Neural progenitor cell (in vitro differentiated cells): ENCODE measurements at regions not wholly inside any gene's neighbourhood (a gene's known extent, or its start where the extent isn't known, plus 50 kb on each side); places are given as distances from the start of the nearest gene placed in this dataset.

Experiments used
- DNase-seq: peaks from one replicate; pipeline ENCODE4 v3.0.0-alpha.2; 2016; ENCODE audit warnings: low spot score
- H2AFZ ChIP-seq: fragments of 200-600 bp; sonication (generic); replicated peaks from 2 replicates; pipeline ENCODE4 v1.6.1; 2016; ENCODE audit warnings: antibody characterized with exemption
- H3F3A ChIP-seq: fragments of 200-600 bp; sonication (generic); 2 replicates; pipeline ENCODE4 v1.6.1; 2016; ENCODE audit warnings: antibody characterized with exemption, low read depth
- H3K27ac ChIP-seq: fragments of 200-600 bp; sonication (generic); 2 replicates; pipeline ENCODE4 v1.5.1; 2016; ENCODE audit warnings: mild to moderate bottlenecking
- H3K27me3 ChIP-seq: fragments of 200-600 bp; sonication (generic); 2 replicates; pipeline ENCODE4 v1.6.1; 2016; ENCODE audit warnings: mild to moderate bottlenecking, moderate library complexity
- H3K36me3 ChIP-seq: fragments of 200-600 bp; sonication (generic); 2 replicates; pipeline ENCODE4 v1.5.1; 2016
- H3K4me1 ChIP-seq: fragments of 200-600 bp; sonication (generic); 2 replicates; pipeline ENCODE4 v1.6.1; 2016; ENCODE audit warnings: mixed run types
- H3K4me2 ChIP-seq: fragments of 200-600 bp; sonication (generic); 2 replicates; pipeline ENCODE4 v1.6.1; 2016
- H3K4me3 ChIP-seq: fragments of 200-600 bp; sonication (generic); 2 replicates; pipeline ENCODE4 v1.5.1; 2016
- H3K79me2 ChIP-seq: fragments of 200-600 bp; sonication (generic); 2 replicates; pipeline ENCODE4 v1.6.1; 2016; ENCODE audit warnings: low read depth
- H3K9ac ChIP-seq: fragments of 200-600 bp; sonication (generic); 2 replicates; pipeline ENCODE4 v1.6.1; 2016
- H3K9me3 ChIP-seq: fragments of 200-600 bp; sonication (generic); 2 replicates; pipeline ENCODE4 v1.5.1; 2016; ENCODE audit warnings: low read depth
- H4K20me1 ChIP-seq: fragments of 200-600 bp; sonication (generic); 2 replicates; pipeline ENCODE4 v1.6.1; 2016; ENCODE audit warnings: low read depth
- H3K27ac Mint-ChIP-seq: 3 replicates; pipeline ENCODE4 v1.8.0; 2021; ENCODE audit warnings: mixed read lengths
- H3K27me3 Mint-ChIP-seq: 2 replicates; pipeline ENCODE4 v1.8.0; 2022; ENCODE audit warnings: low read depth, mild to moderate bottlenecking, inconsistent platforms, moderate library complexity, mixed read lengths; ENCODE audit not compliant: insufficient read depth
- H3K36me3 Mint-ChIP-seq: 3 replicates; pipeline ENCODE4 v1.8.0; 2021; ENCODE audit warnings: mixed read lengths
- H3K4me1 Mint-ChIP-seq: 3 replicates; pipeline ENCODE4 v1.8.0; 2021; ENCODE audit warnings: mixed read lengths
- H3K4me3 Mint-ChIP-seq: 3 replicates; pipeline ENCODE4 v1.8.0; 2021; ENCODE audit warnings: mild to moderate bottlenecking, moderate library complexity, mixed read lengths
- H3K9me3 Mint-ChIP-seq: 3 replicates; pipeline ENCODE4 v1.8.0; 2020; ENCODE audit warnings: mixed read lengths
- EZH2 ChIP-seq: fragments of 200-600 bp; sonication (generic); IDR thresholded peaks from 2 replicates; pipeline ENCODE4 v1.6.1; 2017; ENCODE audit warnings: antibody characterized with exemption, mild to moderate bottlenecking, moderate library complexity
- EZH2phosphoT487 ChIP-seq: fragments of 200-600 bp; sonication (generic); IDR thresholded peaks from 2 replicates; pipeline ENCODE4 v1.6.1; 2017; ENCODE audit warnings: antibody characterized with exemption
- TF ChIP-seq, protein P1 (sequence below): fragments of 200-600 bp; sonication (generic); IDR thresholded peaks from 2 replicates; pipeline ENCODE4 v1.5.1; 2017; ENCODE audit warnings: antibody characterized with exemption, mild to moderate bottlenecking

DNA sequence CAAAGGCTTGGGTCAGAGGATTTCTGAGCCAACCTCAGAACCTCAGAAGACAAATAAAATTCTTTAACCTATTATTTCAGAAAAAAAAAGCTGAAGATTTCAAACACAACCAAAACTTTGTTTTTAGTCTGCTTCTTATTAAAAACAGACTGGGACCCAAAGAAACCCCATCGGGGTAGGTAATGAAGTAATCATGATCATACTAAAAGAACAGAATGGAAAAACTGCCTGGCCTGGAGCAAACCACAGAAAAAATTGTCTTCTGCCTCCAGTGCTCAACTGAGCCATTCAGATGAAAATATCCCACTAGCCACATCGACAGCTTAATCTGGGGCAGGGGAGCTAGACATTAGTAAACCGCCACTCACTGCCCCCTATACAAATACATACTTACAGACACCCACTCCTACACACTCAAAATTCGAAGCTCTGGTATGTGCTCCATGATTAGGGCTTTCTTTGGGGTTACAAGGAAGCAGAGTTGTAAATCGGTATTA, 76.5 kb downstream of the SDC1 start:
- H3K4me3 Mint-ChIP-seq: peak overlapping the region; percentile 10

DNA sequence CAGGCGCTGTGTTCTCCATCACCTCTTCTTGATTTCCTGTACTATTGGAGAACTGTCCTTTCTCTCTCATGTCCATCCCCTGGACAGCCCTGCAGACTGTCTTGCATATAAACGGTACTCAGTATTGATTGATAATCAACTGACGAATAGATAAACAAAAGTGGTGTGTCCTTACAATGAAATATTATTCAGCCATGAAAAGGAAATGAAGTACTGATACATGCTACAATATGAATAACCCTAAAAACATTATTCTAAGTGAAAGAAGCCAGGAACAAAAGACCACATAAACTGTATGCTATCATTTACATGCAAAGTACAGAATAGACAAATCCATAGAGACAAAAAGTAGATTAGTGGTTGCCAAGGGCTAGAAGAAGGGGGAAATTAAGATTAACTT, 77.6 kb downstream of the SDC1 start:
- H3K4me2 ChIP-seq: no peak overlapping the region
- no peaks in the 10 kb centered on the region for H3K36me3 ChIP-seq
- peaks cover 45% of the 10 kb centered on the region for H3K4me1 Mint-ChIP-seq
- H3K4me1 ChIP-seq: peaks cover 25% of the 10 kb centered on the region
- no peak overlapping the region for H3K9ac ChIP-seq
- H4K20me1 ChIP-seq: no peaks in the 10 kb centered on the region
- no peak overlapping the region for H3K4me3 ChIP-seq
- no peak overlapping the region for H3K27ac ChIP-seq
- no peaks in the 10 kb centered on the region for H3K79me2 ChIP-seq
- H3K4me3 Mint-ChIP-seq: no peak overlapping the region
- H3K27ac Mint-ChIP-seq: no peak overlapping the region
- peaks cover 2% of the 10 kb centered on the region for H3K27me3 Mint-ChIP-seq
- H2AFZ ChIP-seq: no peak overlapping the region
- peaks cover 15% of the 10 kb centered on the region for H3F3A ChIP-seq
- no peak for DNase-seq
- H3K9me3 Mint-ChIP-seq: no peaks in the 10 kb centered on the region
- H3K36me3 Mint-ChIP-seq: no peaks in the 10 kb centered on the region
- no peaks in the 10 kb centered on the region for H3K9me3 ChIP-seq
- H3K27me3 ChIP-seq: no peaks in the 10 kb centered on the region
- TF ChIP-seq EZH2 (no peak), EZH2phosphoT487 (no peak)
- TF ChIP-seq, protein P1, sequence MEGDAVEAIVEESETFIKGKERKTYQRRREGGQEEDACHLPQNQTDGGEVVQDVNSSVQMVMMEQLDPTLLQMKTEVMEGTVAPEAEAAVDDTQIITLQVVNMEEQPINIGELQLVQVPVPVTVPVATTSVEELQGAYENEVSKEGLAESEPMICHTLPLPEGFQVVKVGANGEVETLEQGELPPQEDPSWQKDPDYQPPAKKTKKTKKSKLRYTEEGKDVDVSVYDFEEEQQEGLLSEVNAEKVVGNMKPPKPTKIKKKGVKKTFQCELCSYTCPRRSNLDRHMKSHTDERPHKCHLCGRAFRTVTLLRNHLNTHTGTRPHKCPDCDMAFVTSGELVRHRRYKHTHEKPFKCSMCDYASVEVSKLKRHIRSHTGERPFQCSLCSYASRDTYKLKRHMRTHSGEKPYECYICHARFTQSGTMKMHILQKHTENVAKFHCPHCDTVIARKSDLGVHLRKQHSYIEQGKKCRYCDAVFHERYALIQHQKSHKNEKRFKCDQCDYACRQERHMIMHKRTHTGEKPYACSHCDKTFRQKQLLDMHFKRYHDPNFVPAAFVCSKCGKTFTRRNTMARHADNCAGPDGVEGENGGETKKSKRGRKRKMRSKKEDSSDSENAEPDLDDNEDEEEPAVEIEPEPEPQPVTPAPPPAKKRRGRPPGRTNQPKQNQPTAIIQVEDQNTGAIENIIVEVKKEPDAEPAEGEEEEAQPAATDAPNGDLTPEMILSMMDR: no peak

More for the DNA sequence above, 76.5 kb downstream of the SDC1 start:
- H3K4me1 ChIP-seq: peaks cover 25% of the 10 kb centered on the region
- TF ChIP-seq, protein P1: no peak
- TF ChIP-seq EZH2phosphoT487: no peak
- TF ChIP-seq EZH2: no peak
- H3K79me2 ChIP-seq: no peaks in the 10 kb centered on the region
- no peak overlapping the region for H3K27ac ChIP-seq
- no peaks in the 10 kb centered on the region for H3K36me3 ChIP-seq
- no peaks in the 10 kb centered on the region for H4K20me1 ChIP-seq
- no peaks in the 10 kb centered on the region for H3K27me3 ChIP-seq
- H3F3A ChIP-seq: peaks cover 15% of the 10 kb centered on the region
- H3K9ac ChIP-seq: no peak overlapping the region
- Mint-ChIP-seq H3K27ac (peak overlapping the region; percentile 79), H3K4me1 (peaks cover 45% of the 10 kb centered on the region), H3K27me3 (peaks cover 2% of the 10 kb centered on the region), H3K36me3 (no peaks in the 10 kb centered on the region), H3K9me3 (no peaks in the 10 kb centered on the region)
- H3K4me3 ChIP-seq: no peak overlapping the region
- no peaks in the 10 kb centered on the region for H3K9me3 ChIP-seq
- H3K4me2 ChIP-seq: peak overlapping the region; percentile 7
- DNase-seq: no peak
- H2AFZ ChIP-seq: peak overlapping the region; percentile 66

DNA sequence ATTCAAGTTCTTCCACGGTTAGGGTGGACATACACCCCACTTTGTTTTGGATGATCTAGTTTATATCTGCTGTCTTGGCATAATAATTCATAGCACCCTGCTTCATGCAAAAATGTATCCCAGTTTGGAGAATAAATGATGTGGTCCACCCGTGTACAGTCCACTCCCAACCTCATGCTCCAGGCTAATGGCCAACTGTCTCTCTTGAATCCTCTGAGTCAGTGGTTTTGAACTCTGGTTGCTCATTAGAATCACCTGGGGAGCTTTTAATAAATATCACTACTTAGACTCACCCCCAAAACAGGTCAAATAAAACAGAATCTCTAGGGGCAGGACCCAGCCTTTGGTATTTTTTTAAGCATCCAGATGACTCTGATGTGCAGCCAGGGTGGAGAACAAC, 78.5 kb downstream of the SDC1 start:
- H3K27me3 Mint-ChIP-seq: peaks cover 3% of the 10 kb centered on the region
- peak overlapping the region; percentile 19 for H3K27ac Mint-ChIP-seq

More for the DNA sequence above, 78.5 kb downstream of the SDC1 start:
- H2AFZ ChIP-seq: no peak overlapping the region
- no peaks in the 10 kb centered on the region for H3K36me3 ChIP-seq
- no peaks in the 10 kb centered on the region for H3K9me3 Mint-ChIP-seq
- H3K79me2 ChIP-seq: no peaks in the 10 kb centered on the region
- H3K27me3 ChIP-seq: no peaks in the 10 kb centered on the region
- H3K4me3 ChIP-seq: no peak overlapping the region
- no peaks in the 10 kb centered on the region for H4K20me1 ChIP-seq
- peaks cover 30% of the 10 kb centered on the region for H3K4me1 ChIP-seq
- TF ChIP-seq EZH2 (no peak), EZH2phosphoT487 (no peak)
- TF ChIP-seq, protein P1: no peak
- H3K9ac ChIP-seq: no peak overlapping the region
- no peak overlapping the region for H3K4me2 ChIP-seq
- H3K27ac ChIP-seq: no peak overlapping the region
- peaks cover 15% of the 10 kb centered on the region for H3F3A ChIP-seq
- H3K9me3 ChIP-seq: no peaks in the 10 kb centered on the region
- H3K4me1 Mint-ChIP-seq: peaks cover 48% of the 10 kb centered on the region
- no peaks in the 10 kb centered on the region for H3K36me3 Mint-ChIP-seq
- no peak for DNase-seq
- H3K4me3 Mint-ChIP-seq: no peak overlapping the region
